LNCAP (cell line): ENCODE measurements at regions not wholly inside any gene's neighbourhood (a gene's known extent, or its start where the extent isn't known, plus 50 kb on each side); places are given as distances from the start of the nearest gene placed in this dataset.

Experiments
- CTCF ChIP-seq: fragments of 450-650 bp; IDR thresholded peaks from 2 replicates; pipeline ENCODE4 v1.5.1; 2017; ENCODE audit warnings: mild to moderate bottlenecking

DNA sequence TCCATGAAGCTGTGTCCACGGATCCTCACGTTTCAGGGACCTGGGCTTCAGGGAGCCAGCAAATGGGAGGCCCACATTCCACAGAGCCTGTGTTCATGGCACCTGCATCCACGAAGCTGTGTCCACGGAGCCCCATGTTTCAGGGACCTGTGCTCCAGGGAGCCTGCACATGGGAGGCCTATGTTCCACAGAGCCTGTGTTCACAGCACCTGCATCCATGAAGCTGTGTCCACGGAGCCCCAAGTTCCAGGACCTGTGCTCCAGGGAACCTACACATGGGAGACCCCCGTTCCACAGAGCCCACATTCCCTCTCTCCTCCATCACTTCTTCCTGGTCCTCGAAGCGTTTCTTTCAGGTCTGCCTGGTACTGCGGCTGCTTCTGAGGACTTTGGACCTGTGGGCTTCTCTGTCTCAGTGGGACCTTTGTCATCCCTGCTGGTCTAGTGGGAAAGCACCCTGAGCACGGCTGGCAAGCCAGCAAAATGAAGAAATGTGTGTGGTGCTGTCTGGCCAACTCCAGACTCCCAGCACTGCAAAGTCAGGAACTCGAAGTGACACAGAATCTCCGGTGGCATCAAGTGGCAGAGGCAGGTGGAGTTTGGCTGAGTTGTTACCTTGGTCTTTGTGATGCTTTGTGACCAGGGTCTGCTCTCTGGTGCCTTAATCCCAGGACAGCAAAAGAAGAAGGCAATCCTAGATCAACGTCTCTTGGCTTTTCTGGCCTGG lies 245.9 kb downstream of the DLL1 start:
- no peak for TF ChIP-seq CTCF

DNA sequence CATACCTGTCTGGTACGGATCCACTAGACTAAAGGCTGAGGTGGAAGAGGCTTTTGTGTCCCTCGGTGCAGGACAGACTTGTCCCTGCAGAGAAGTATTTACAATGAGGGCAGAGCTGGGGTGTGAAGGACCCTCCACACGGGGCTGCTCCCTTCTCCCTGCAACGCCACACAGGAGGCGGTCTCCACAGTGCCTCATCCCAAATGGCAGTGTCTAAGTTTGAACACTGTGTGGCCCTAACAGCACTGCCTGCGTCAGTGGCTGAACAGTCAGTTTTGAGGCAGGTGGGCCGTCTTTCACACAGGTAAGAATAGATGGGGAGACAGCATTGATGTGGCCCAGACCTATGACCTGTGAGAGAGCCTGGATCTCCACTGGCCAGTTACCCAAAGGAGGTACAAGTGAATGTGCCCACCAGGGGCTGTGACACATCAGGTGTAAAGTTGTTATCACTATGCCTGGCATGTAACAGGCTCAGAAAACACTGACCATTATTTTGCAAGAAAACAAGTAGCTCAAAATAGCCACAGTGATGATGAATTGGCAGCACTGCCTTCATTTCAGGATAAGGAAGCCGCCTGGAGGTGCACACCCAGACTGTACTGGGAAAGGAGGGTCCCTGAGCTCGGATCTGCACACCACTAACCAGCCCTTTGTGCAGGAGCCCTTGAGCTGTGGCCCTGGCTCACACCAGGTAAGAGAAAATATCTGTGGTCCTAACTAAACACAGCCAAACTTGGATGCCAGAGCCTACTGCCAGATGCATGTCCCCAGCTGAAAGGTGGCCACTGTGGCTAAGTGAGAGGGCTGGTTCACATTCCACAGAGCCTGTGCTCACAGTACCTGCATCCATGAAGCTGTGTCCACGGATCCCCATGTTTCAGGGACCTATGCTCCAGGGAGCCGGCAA lies 246.7 kb downstream of the DLL1 start:
- no peak for TF ChIP-seq CTCF

- no peak for TF ChIP-seq CTCF
Measured at GRCh38 chr6:170043150-170043819, 247.6 kb downstream of the DLL1 start.

DNA sequence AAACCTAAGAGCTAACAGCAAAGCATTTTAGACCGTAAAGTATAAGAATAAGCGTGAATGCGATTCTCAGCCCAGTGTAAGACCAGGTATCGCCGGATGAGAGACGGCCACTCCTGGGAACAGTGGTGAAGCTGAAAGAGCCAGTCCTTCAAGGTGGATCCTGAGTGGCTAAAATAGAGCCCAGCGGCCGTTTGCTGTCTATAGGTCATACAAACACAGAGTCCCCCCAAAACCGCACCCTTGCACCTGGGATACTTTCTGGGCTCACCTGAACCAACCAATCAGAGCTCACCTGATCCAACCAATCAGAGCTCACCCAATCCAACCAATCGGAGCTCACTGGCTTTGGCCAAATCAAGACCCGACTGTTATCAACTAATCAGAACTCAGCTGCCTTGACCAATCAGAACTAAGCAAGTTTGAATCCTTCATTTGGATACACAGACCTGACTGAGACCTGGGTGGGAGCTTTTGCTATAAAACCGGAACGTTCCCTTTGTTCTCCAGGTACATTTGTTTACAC lies 248.2 kb downstream of the DLL1 start:
- TF ChIP-seq CTCF, result no peak

- TF ChIP-seq CTCF, result no peak
Measured at GRCh38 chr6:170042123-170042522, 248.8 kb downstream of the DLL1 start.

DNA sequence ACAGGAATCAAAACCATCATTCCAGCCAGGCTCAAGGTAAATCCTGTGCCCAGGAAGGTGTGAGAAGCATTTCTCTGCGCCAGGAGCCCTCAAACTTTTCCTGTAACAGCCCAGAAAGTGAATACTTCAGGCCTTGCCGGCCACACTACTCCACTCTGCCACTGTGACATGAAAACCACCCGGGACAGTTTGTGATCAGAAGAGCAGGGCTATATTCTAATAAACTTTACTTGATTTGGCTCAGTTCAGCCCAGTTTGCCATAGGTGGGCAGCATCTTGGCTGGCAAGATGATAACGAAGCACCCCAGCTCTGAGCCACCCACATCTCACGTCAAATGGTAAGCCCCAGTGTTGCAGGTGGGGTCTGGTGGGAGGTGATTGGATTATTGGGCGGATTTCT lies 249.4 kb downstream of the DLL1 start:
- no peak for TF ChIP-seq CTCF

GRCh38 chr6:170040906-170041305 lies 250.0 kb downstream of the DLL1 start:
- no peak for TF ChIP-seq CTCF
